ENCODE measurements at regions not wholly inside any gene's neighbourhood (a gene's known extent, or its start where the extent isn't known, plus 50 kb on each side); places are given as distances from the start of the nearest gene placed in this dataset.

DNA sequence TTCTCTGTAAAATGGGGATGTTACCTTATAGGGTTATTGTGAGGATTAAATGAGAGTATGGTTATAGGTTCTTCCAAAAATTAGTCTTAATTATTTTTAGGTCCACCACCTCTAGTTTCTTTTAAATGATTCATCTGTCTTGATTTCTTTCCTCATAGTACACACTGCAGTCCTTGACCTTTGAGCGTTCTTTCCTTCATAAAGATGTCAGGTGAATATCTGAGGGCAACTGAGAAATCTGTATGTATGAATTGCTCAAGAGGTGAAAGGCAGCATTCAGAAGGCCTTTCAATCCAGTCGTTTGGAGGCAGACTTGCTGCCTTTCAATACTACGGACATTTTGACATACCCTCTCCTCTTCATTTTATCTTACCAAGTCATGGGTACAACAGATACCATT, 380.7 kb downstream of the INSC start:
- Histone ChIP-seq H3K4me2 (ENCODE audit: low read length) (no peak overlapping the region), H3K27ac (ENCODE audit: low read depth, low read length) (no peak overlapping the region), H3K4me3 (replicated peaks in 1 of 2; ENCODE audit: low read depth in 1 of 2, low read length in 2 of 2) (no peak overlapping the region), H3K9ac (ENCODE audit: low read length) (no peak overlapping the region), H3K4me1 (ENCODE audit: control insufficient read depth in 1 of 2, insufficient read depth in 2 of 2, low read length in 2 of 2) (peaks cover 0 to 2% of the 10 kb centered on the region in 2 experiments; a peak in 1 of 4 replicates), H4K20me1 (ENCODE audit: insufficient read depth) (no peaks in the 10 kb centered on the region), H3K36me3 (ENCODE audit: control insufficient read depth in 1 of 2, insufficient read depth in 2 of 2, low read length in 2 of 2) (no peaks in the 10 kb centered on the region), H3K79me2 (ENCODE audit: insufficient read depth, low read length) (no peaks in the 10 kb centered on the region), H2AFZ (ENCODE audit: low read depth, low read length, poor library complexity, severe bottlenecking) (no peak overlapping the region), H3K9me3 (ENCODE audit: control insufficient read depth in 1 of 2, insufficient read depth in 1 of 2, low read depth in 1 of 2, low read length in 2 of 2) (no peaks in the 10 kb centered on the region), H3K27me3 (ENCODE audit: insufficient read depth, low read length) (no peaks in the 10 kb centered on the region), H3K9me2 (ENCODE audit: insufficient read depth) (no peaks in the 10 kb centered on the region)
- CTCF ChIA-PET, result no interaction called here
- RAD21 ChIA-PET (ENCODE audit: low non-redundant PET in 1 of 2, low total read pairs in 2 of 2, uncharacterized antibody in 2 of 2, unreplicated experiment in 2 of 2), result no interaction called here
- no peak for ATAC-seq
- DNase-seq (ENCODE audit: low read depth, low spot score), result no peak
- intact Hi-C loops (cut with micrococcal nuclease), result no loop called here
- no peak for TF ChIP-seq SIN3A (IDR thresholded peaks at IDR 0.05; ENCODE audit: low read depth)
- POLR2A ChIA-PET, result no interaction called here
- no TSS peak for BruUV-seq (replicated peaks)

DNA sequence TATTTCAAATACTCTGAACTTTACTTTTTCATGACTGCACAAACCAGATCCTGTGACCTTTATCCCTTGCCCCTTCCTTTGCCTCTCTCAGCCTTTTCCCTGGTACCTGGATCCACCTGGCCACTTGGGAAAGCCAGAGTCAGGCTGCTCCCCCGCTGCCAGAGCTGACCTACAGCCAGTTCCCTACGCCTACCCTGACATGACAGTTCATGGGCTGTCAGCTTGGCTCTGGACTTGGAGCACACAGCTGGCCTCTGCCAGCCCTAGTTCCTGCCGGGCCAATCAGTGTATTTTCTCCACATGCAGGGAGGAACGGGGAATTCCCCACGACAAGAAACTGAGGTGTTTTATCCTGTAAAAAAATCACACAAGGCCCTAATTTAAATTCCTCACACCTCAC, 382.6 kb downstream of the INSC start:
- Histone ChIP-seq H3K27ac (ENCODE audit: low read depth, low read length) (no peak overlapping the region), H3K4me1 (ENCODE audit: control insufficient read depth in 1 of 2, insufficient read depth in 2 of 2, low read length in 2 of 2) (peaks cover 0 to 2% of the 10 kb centered on the region in 2 experiments; a peak in 1 of 4 replicates), H3K9me2 (ENCODE audit: insufficient read depth) (no peaks in the 10 kb centered on the region), H3K27me3 (ENCODE audit: insufficient read depth, low read length) (no peaks in the 10 kb centered on the region), H2AFZ (ENCODE audit: low read depth, low read length, poor library complexity, severe bottlenecking) (no peak overlapping the region), H3K79me2 (ENCODE audit: insufficient read depth, low read length) (no peaks in the 10 kb centered on the region), H3K4me3 (replicated peaks in 1 of 2; ENCODE audit: low read depth in 1 of 2, low read length in 2 of 2) (no peak overlapping the region), H4K20me1 (ENCODE audit: insufficient read depth) (no peaks in the 10 kb centered on the region), H3K4me2 (ENCODE audit: low read length) (no peak overlapping the region), H3K9ac (ENCODE audit: low read length) (no peak overlapping the region), H3K36me3 (ENCODE audit: control insufficient read depth in 1 of 2, insufficient read depth in 2 of 2, low read length in 2 of 2) (no peaks in the 10 kb centered on the region), H3K9me3 (ENCODE audit: control insufficient read depth in 1 of 2, insufficient read depth in 1 of 2, low read depth in 1 of 2, low read length in 2 of 2) (no peaks in the 10 kb centered on the region)
- ATAC-seq (no peak), DNase-seq (ENCODE audit: low read depth, low spot score) (no peak)
- ChIA-PET RAD21 (ENCODE audit: low non-redundant PET in 1 of 2, low total read pairs in 2 of 2, uncharacterized antibody in 2 of 2, unreplicated experiment in 2 of 2) (no interaction called here), CTCF (no interaction called here), POLR2A (no interaction called here)
- TF ChIP-seq, protein P1, sequence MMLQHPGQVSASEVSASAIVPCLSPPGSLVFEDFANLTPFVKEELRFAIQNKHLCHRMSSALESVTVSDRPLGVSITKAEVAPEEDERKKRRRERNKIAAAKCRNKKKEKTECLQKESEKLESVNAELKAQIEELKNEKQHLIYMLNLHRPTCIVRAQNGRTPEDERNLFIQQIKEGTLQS (IDR thresholded peaks at IDR 0.05), result no peak
- TF ChIP-seq CEBPB (IDR thresholded peaks at IDR 0.05; ENCODE audit: low read depth) (no peak), CBX3 (IDR thresholded peaks at IDR 0.05; ENCODE audit: low read depth) (no peak), YY1 (IDR thresholded peaks at IDR 0.05; ENCODE audit: extremely low read depth, insufficient replicate concordance, low read depth, low read length) (no peak), EZH2phosphoT487 (IDR thresholded peaks at IDR 0.05; ENCODE audit: borderline replicate concordance) (no peak), ZFX (IDR thresholded peaks at IDR 0.05) (no peak)
- TF ChIP-seq, protein P2, sequence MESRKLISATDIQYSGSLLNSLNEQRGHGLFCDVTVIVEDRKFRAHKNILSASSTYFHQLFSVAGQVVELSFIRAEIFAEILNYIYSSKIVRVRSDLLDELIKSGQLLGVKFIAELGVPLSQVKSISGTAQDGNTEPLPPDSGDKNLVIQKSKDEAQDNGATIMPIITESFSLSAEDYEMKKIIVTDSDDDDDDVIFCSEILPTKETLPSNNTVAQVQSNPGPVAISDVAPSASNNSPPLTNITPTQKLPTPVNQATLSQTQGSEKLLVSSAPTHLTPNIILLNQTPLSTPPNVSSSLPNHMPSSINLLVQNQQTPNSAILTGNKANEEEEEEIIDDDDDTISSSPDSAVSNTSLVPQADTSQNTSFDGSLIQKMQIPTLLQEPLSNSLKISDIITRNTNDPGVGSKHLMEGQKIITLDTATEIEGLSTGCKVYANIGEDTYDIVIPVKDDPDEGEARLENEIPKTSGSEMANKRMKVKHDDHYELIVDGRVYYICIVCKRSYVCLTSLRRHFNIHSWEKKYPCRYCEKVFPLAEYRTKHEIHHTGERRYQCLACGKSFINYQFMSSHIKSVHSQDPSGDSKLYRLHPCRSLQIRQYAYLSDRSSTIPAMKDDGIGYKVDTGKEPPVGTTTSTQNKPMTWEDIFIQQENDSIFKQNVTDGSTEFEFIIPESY (IDR thresholded peaks at IDR 0.05; ENCODE audit: extremely low read depth, insufficient replicate concordance, low read length), result no peak
- TF ChIP-seq, protein P3, sequence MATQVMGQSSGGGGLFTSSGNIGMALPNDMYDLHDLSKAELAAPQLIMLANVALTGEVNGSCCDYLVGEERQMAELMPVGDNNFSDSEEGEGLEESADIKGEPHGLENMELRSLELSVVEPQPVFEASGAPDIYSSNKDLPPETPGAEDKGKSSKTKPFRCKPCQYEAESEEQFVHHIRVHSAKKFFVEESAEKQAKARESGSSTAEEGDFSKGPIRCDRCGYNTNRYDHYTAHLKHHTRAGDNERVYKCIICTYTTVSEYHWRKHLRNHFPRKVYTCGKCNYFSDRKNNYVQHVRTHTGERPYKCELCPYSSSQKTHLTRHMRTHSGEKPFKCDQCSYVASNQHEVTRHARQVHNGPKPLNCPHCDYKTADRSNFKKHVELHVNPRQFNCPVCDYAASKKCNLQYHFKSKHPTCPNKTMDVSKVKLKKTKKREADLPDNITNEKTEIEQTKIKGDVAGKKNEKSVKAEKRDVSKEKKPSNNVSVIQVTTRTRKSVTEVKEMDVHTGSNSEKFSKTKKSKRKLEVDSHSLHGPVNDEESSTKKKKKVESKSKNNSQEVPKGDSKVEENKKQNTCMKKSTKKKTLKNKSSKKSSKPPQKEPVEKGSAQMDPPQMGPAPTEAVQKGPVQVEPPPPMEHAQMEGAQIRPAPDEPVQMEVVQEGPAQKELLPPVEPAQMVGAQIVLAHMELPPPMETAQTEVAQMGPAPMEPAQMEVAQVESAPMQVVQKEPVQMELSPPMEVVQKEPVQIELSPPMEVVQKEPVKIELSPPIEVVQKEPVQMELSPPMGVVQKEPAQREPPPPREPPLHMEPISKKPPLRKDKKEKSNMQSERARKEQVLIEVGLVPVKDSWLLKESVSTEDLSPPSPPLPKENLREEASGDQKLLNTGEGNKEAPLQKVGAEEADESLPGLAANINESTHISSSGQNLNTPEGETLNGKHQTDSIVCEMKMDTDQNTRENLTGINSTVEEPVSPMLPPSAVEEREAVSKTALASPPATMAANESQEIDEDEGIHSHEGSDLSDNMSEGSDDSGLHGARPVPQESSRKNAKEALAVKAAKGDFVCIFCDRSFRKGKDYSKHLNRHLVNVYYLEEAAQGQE (IDR thresholded peaks at IDR 0.05; ENCODE audit: low read depth), result no peak
- intact Hi-C loops (cut with micrococcal nuclease), result no loop called here
- BruUV-seq (replicated peaks), result no TSS peak

Measured in HCT116 (cell line).